EH (cell line): ENCODE measurements at regions not wholly inside any gene's neighbourhood (a gene's known extent, or its start where the extent isn't known, plus 50 kb on each side); places are given as distances from the start of the nearest gene placed in this dataset.

Experiments used
- DNase-seq: peaks from one replicate; pipeline ENCODE4 v3.0.0-alpha.2; 2015; ENCODE audit warnings: low read depth

GRCh38 chr7:52030722-52031121 lies 714.1 kb upstream of the COBL start:
- DNase-seq, result no peak

GRCh38 chr7:52026140-52026539 lies 709.5 kb upstream of the COBL start:
- DNase-seq, result no peak

- DNase-seq, result no peak
These were observed 704.7 kb upstream of the COBL start for GRCh38 chr7:52021343-52021742.

GRCh38 chr7:52018680-52019054 lies 702.1 kb upstream of the COBL start:
- DNase-seq, result no peak

- no peak for DNase-seq
These were observed 701.4 kb upstream of the COBL start for GRCh38 chr7:52017802-52018679.

GRCh38 chr7:52009181-52009580 lies 692.6 kb upstream of the COBL start:
- no peak for DNase-seq

GRCh38 chr7:52006674-52007073 lies 690.1 kb upstream of the COBL start:
- DNase-seq, result no peak

GRCh38 chr7:52005613-52006012 lies 689.0 kb upstream of the COBL start:
- no peak for DNase-seq

- DNase-seq, result no peak
These were observed 679.1 kb upstream of the COBL start for GRCh38 chr7:51995596-51996179.

GRCh38 chr7:51982653-51983052 lies 666.0 kb upstream of the COBL start:
- DNase-seq, result no peak

- DNase-seq, result no peak
These were observed 664.2 kb upstream of the COBL start for GRCh38 chr7:51980812-51981211.

- no peak for DNase-seq
These were observed 663.7 kb upstream of the COBL start for GRCh38 chr7:51980313-51980712.

- no peak for DNase-seq
These were observed 661.3 kb upstream of the COBL start for GRCh38 chr7:51977913-51978312.

GRCh38 chr7:51973939-51974338 lies 657.3 kb upstream of the COBL start:
- no peak for DNase-seq

GRCh38 chr7:51973071-51973470 lies 656.5 kb upstream of the COBL start:
- DNase-seq, result no peak

- no peak for DNase-seq
These were observed 654.5 kb upstream of the COBL start for GRCh38 chr7:51970961-51971665.

- no peak for DNase-seq
These were observed 651.9 kb upstream of the COBL start for GRCh38 chr7:51968461-51968860.

GRCh38 chr7:51965454-51965853 lies 648.8 kb upstream of the COBL start:
- no peak for DNase-seq

- no peak for DNase-seq
These were observed 645.2 kb upstream of the COBL start for GRCh38 chr7:51961804-51962203.

- no peak for DNase-seq
These were observed 634.2 kb upstream of the COBL start for GRCh38 chr7:51950813-51951212.

GRCh38 chr7:51949726-51950644 lies 633.4 kb upstream of the COBL start:
- DNase-seq, result no peak

- DNase-seq, result no peak
These were observed 614.2 kb upstream of the COBL start for GRCh38 chr7:51930834-51931233.
